ENCODE measurements at regions not wholly inside any gene's neighbourhood (a gene's known extent, or its start where the extent isn't known, plus 50 kb on each side); places are given as distances from the start of the nearest gene placed in this dataset.
"Not testable (repeated sequence)": the region's sequence is repeated elsewhere in the genome, so short reads cannot be mapped to it uniquely, and the experiment has no call there.

DNA sequence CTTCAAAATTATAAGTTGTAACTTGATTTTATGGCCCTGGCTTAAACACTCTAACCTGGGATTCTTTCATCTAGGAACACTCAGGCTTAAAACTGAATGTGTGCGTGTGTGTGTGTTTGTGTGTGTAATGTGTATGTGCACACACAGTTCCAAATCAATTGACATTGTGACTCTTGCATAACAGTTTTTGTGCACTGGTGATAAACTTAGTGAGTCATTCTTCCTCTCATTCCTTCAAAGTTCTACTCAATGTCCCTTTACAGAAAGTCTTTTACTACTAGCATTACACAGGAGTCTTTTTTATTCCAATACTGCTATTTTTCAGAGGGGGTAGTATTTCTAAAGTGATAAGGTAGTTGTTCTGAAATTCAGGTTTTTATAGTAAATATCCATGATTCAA lies 943.6 kb downstream of the KCNT2 start:
- H3K4me3 ChIP-seq (ENCODE audit: low read depth, low read length): no peak overlapping the region
- FAIRE-seq: no peak
- TF ChIP-seq, protein P1, sequence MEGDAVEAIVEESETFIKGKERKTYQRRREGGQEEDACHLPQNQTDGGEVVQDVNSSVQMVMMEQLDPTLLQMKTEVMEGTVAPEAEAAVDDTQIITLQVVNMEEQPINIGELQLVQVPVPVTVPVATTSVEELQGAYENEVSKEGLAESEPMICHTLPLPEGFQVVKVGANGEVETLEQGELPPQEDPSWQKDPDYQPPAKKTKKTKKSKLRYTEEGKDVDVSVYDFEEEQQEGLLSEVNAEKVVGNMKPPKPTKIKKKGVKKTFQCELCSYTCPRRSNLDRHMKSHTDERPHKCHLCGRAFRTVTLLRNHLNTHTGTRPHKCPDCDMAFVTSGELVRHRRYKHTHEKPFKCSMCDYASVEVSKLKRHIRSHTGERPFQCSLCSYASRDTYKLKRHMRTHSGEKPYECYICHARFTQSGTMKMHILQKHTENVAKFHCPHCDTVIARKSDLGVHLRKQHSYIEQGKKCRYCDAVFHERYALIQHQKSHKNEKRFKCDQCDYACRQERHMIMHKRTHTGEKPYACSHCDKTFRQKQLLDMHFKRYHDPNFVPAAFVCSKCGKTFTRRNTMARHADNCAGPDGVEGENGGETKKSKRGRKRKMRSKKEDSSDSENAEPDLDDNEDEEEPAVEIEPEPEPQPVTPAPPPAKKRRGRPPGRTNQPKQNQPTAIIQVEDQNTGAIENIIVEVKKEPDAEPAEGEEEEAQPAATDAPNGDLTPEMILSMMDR (IDR thresholded peaks at IDR 0.05; ENCODE audit: insufficient read depth, low read length, severe bottlenecking): no peak
- H3K36me3 ChIP-seq (ENCODE audit: control insufficient read depth, insufficient read depth, low read length): no peaks in the 10 kb centered on the region
- no peaks in the 10 kb centered on the region for H3K27me3 ChIP-seq (ENCODE audit: control insufficient read depth, insufficient read depth, low read length)
- DNase-seq (ENCODE audit: low read depth): peak; percentile 32

DNA sequence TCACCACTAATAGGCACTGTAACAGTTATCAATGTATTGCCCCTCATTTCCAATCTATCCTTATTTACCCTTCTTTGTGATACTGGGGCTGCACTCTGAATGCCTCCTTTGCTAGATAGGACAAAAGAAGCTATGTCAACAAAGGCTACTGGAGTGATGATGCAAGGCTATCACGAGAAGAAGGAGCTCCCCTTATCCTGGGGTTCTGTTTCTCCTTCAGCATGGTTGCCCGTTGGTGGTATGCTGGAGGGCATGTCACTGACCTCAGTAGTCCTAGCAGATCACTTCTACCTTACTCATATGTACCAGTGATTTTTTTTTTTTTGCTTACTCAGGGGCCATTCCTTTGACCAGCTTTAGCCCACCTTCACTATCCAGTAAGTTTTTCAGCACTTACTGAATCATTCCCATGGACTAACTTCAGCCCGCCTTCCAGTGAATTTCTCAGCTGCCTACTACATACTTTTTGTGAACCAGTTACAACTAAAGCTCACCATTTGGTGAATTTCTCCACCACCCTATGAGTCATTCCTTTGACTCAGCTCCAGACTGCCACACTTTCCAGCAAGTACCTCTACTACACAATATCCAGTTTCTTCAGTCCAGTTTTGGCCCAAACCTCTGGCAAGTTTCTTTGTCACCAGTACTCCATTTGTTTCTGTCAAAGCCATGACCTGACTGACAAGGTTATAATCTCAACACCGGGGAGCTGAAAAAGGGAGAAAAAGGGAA lies 944.5 kb downstream of the KCNT2 start:
- DNase-seq (ENCODE audit: low read depth) (peak; percentile 81), FAIRE-seq (no peak)
- no peaks in the 10 kb centered on the region for H3K36me3 ChIP-seq (ENCODE audit: control insufficient read depth, insufficient read depth, low read length)
- TF ChIP-seq, protein P1 (IDR thresholded peaks at IDR 0.05; ENCODE audit: insufficient read depth, low read length, severe bottlenecking): no peak
- H3K27me3 ChIP-seq (ENCODE audit: control insufficient read depth, insufficient read depth, low read length): no peaks in the 10 kb centered on the region
- H3K4me3 ChIP-seq (ENCODE audit: low read depth, low read length): no peak overlapping the region

DNA sequence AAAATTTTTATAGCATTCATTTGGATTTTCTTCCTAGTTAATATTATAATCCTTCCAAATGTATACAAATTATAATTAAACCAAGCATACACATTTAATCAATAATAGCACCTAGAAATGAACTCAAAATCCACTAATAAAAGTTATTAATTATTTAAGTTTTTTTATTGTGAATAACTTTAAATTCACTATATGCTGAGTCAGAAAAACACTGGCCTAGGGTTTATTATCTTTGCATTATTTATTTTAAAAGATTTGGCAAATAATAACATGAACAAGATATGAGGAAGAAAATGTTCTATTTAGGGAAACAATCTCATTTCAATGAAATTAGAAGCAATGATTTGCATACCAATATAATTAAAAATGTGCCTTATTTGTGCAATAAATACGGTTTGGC lies 951.5 kb downstream of the KCNT2 start:
- Histone ChIP-seq H3K4me3 (ENCODE audit: low read depth, low read length) (no peak overlapping the region), H3K36me3 (ENCODE audit: control insufficient read depth, insufficient read depth, low read length) (no peaks in the 10 kb centered on the region), H3K27me3 (ENCODE audit: control insufficient read depth, insufficient read depth, low read length) (no peaks in the 10 kb centered on the region)
- TF ChIP-seq, protein P1 (IDR thresholded peaks at IDR 0.05; ENCODE audit: insufficient read depth, low read length, severe bottlenecking): no peak
- DNase-seq (ENCODE audit: low read depth): no peak
- FAIRE-seq: no peak

DNA sequence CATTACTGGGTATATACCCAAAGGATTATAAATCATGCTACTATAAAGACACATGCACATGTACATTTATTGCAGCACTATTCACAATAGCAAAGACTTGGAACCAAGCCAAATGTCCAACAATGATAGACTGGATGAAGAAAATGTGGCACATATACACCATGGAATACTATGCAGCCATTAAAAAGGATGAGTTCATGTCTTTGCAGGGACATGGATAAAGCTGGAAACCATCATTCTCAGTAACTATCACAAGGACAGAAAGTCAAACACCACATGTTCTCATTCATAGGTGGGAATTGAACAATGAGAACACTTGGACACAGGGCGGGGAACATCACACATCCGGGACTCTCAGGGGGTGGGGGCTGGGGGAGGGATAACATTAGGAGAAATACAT lies 959.4 kb downstream of the KCNT2 start:
- not testable (repeated sequence) for H3K27me3 ChIP-seq (ENCODE audit: control insufficient read depth, insufficient read depth, low read length); H3K4me3 ChIP-seq (ENCODE audit: low read depth, low read length); H3K36me3 ChIP-seq (ENCODE audit: control insufficient read depth, insufficient read depth, low read length); FAIRE-seq; DNase-seq (ENCODE audit: low read depth)

DNA sequence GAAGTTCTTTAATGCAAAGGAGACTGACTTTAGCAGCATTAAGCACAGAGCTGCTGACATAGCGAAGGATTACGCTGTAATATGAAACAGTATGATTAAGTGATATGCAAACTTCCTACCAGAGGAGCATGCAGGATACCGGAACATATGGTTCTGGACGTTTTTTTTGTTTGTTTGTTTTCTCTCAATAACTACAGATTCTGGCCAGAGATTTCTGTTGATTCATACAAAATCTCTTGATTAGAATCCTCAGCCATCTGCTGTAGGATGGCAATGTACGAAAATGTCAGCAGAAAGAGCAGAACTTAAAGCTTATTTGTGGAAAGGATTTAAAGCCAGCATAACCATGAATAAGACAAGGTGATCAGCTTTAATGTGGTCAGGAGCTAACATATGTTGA lies 970.7 kb downstream of the KCNT2 start:
- no peak overlapping the region for H3K4me3 ChIP-seq (ENCODE audit: low read depth, low read length)
- no peaks in the 10 kb centered on the region for H3K36me3 ChIP-seq (ENCODE audit: control insufficient read depth, insufficient read depth, low read length)
- TF ChIP-seq, protein P1 (IDR thresholded peaks at IDR 0.05; ENCODE audit: insufficient read depth, low read length, severe bottlenecking): no peak
- peak; percentile 2 for DNase-seq (ENCODE audit: low read depth)
- H3K27me3 ChIP-seq (ENCODE audit: control insufficient read depth, insufficient read depth, low read length): no peaks in the 10 kb centered on the region
- no peak for FAIRE-seq

DNA sequence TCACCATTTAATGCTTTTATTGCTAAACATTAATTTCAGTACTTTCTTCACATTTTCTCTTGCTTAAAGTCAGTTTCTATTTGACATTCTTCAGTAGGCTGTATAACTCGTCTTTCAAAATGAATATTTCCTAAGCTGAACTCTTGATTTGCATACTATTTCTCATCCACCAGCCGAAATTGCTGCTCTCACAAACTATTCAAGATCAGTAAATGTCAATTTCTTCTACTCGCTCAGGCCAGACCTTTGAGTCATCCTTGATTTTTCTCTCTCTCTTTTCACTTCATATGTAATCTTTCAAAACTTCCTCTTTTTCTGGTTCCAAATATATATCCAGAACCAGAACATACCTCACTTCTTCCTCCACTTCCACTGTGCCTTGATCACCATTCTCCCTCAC lies 990.0 kb downstream of the KCNT2 start:
- no peaks in the 10 kb centered on the region for H3K36me3 ChIP-seq (ENCODE audit: control insufficient read depth, insufficient read depth, low read length)
- TF ChIP-seq, protein P1 (IDR thresholded peaks at IDR 0.05; ENCODE audit: insufficient read depth, low read length, severe bottlenecking): no peak
- H3K27me3 ChIP-seq (ENCODE audit: control insufficient read depth, insufficient read depth, low read length): no peaks in the 10 kb centered on the region
- H3K4me3 ChIP-seq (ENCODE audit: low read depth, low read length): no peak overlapping the region
- FAIRE-seq (no peak), DNase-seq (ENCODE audit: low read depth) (no peak)

Measured in bronchial epithelial cell (primary cell).